Smooth muscle cell (in vitro differentiated cells): ENCODE measurements at regions not wholly inside any gene's neighbourhood (a gene's known extent, or its start where the extent isn't known, plus 50 kb on each side); places are given as distances from the start of the nearest gene placed in this dataset.
A peak's percentile ranks its signal among the peaks of the same experiment; 100 is the strongest.

ENCODE experiments used
- DNase-seq: peaks from one replicate; lab custom pipeline; 2025; ENCODE audit not compliant: unreplicated experiment; lab: John Stamatoyannopoulos, UW
- H2AFZ ChIP-seq: fragments of 200-600 bp; sonication (generic); 2 replicates; pipeline ENCODE4 v1.6.0; 2016; ENCODE audit warnings: antibody characterized with exemption, low read depth, mild to moderate bottlenecking
- H3F3A ChIP-seq: fragments of 200-600 bp; sonication (generic); 2 replicates; pipeline ENCODE4 v1.6.0; 2017; ENCODE audit warnings: antibody characterized with exemption, low read depth
- H3K27ac ChIP-seq: fragments of 200-600 bp; sonication (generic); 2 replicates; pipeline ENCODE4 v1.5.1; 2016; ENCODE audit warnings: low read depth, mild to moderate bottlenecking
- H3K27me3 ChIP-seq: fragments of 200-600 bp; sonication (generic); 2 replicates; pipeline ENCODE4 v1.6.1; 2016; ENCODE audit warnings: low read depth, mild to moderate bottlenecking
- H3K36me3 ChIP-seq: fragments of 200-600 bp; sonication (generic); 2 replicates; pipeline ENCODE4 v1.5.1; 2016; ENCODE audit warnings: low read depth
- H3K4me1 ChIP-seq: fragments of 200-600 bp; sonication (generic); 2 replicates; pipeline ENCODE4 v1.5.1; 2016; ENCODE audit warnings: low read depth
- H3K4me2 ChIP-seq: fragments of 200-600 bp; sonication (generic); 2 replicates; pipeline ENCODE4 v1.6.0; 2016; ENCODE audit warnings: mild to moderate bottlenecking
- H3K4me3 ChIP-seq: fragments of 200-600 bp; sonication (generic); 2 replicates; pipeline ENCODE4 v1.5.1; 2016; ENCODE audit warnings: mild to moderate bottlenecking
- H3K79me2 ChIP-seq: fragments of 200-600 bp; sonication (generic); 2 replicates; pipeline ENCODE4 v1.6.0; 2016; ENCODE audit warnings: low read depth, mild to moderate bottlenecking
- H3K9ac ChIP-seq: fragments of 200-600 bp; sonication (generic); 2 replicates; pipeline ENCODE4 v1.6.0; 2016; ENCODE audit warnings: low read depth
- H3K9me3 ChIP-seq: fragments of 200-600 bp; sonication (generic); replicated peaks from 2 replicates; pipeline ENCODE4 v1.5.1; 2016; ENCODE audit warnings: low read depth
- H4K20me1 ChIP-seq: fragments of 200-600 bp; sonication (generic); 2 replicates; pipeline ENCODE4 v1.6.0; 2016; ENCODE audit warnings: low read depth
- WGBS: methylation state at CpG from one replicate; pipeline ENCODE4 v1.1.7; 2016; ENCODE audit warnings: low lambda C conversion rate; 5-methylcytosine and 5-hydroxymethylcytosine counted together
- TF ChIP-seq, protein P1 (sequence below): fragments of 200-600 bp; sonication (generic); IDR thresholded peaks from 2 replicates; pipeline ENCODE4 v1.5.1; 2017; ENCODE audit warnings: borderline replicate concordance, mild to moderate bottlenecking, antibody characterized with exemption; ENCODE audit not compliant: insufficient read depth, poor library complexity, severe bottlenecking

DNA sequence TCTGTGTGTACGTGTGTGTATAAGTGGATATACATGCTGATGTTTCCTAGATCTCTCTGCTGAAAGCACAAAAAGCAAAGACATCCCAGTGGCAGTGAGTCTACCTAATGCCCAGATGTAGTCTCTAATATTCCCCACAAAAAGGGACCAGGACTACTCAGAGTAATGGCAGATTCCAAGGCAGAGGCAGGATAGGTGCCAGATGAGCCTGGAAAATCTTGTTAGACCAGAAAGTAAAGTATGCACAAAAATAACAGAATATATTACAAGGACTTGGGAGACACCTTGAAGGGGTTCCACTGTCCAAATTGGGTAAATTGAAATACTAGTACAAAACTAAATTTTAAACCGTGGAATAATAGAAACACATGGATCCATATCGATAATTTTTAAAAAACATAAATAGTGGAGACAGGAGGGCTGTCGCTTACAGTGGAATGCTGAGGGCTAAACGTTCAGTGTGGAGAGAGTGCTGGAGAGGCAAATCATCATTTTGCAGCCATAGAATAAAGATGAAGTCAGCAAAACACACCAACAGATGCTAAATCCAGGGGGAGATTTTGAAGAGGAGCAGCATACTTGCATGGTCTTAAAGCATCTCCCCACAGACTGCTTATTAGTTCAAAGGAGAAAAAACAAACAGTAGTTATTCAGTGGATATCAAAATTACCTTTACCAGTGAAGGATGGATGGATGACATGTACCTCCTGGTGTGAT, 123.4 kb upstream of the TSPAN5 start:
- Histone ChIP-seq H3K4me1 (no peaks in the 10 kb centered on the region), H3K36me3 (no peaks in the 10 kb centered on the region), H3K9ac (no peak overlapping the region), H4K20me1 (no peaks in the 10 kb centered on the region), H3K27ac (peak overlapping the region; percentile 72), H3F3A (peaks cover 22% of the 10 kb centered on the region), H3K4me3 (no peak overlapping the region), H3K9me3 (no peaks in the 10 kb centered on the region), H3K4me2 (peak overlapping the region; percentile 62), H3K27me3 (no peaks in the 10 kb centered on the region), H2AFZ (peak overlapping the region; percentile 18), H3K79me2 (no peaks in the 10 kb centered on the region)
- TF ChIP-seq, protein P1, sequence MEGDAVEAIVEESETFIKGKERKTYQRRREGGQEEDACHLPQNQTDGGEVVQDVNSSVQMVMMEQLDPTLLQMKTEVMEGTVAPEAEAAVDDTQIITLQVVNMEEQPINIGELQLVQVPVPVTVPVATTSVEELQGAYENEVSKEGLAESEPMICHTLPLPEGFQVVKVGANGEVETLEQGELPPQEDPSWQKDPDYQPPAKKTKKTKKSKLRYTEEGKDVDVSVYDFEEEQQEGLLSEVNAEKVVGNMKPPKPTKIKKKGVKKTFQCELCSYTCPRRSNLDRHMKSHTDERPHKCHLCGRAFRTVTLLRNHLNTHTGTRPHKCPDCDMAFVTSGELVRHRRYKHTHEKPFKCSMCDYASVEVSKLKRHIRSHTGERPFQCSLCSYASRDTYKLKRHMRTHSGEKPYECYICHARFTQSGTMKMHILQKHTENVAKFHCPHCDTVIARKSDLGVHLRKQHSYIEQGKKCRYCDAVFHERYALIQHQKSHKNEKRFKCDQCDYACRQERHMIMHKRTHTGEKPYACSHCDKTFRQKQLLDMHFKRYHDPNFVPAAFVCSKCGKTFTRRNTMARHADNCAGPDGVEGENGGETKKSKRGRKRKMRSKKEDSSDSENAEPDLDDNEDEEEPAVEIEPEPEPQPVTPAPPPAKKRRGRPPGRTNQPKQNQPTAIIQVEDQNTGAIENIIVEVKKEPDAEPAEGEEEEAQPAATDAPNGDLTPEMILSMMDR, result no peak
- DNase-seq, result no peak
- 62% methylated on average over 5 of the region's 5 CpGs for WGBS

DNA sequence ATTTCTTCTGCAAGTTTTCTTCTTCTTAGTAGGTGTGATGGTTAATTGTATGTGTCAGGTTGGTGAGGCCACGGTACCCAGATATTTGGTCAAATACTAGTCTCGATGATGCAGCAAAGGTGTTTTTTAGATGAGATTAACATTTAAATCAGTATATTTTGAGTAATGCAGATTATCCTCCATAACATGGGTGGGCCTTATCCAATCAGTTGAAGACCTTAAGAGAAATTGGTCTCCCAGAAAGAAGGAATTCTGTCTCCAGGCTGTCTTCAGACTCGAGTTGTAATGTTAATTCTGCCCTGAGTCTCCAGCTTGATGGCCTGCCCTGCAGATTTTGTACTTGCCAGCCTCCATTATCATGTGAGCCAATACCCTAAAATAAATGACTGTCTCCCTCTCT, 122.5 kb upstream of the TSPAN5 start:
- Histone ChIP-seq H3K4me3 (no peak overlapping the region), H3K36me3 (no peaks in the 10 kb centered on the region), H3K9me3 (no peaks in the 10 kb centered on the region), H3K27ac (peak overlapping the region; percentile 72), H3K79me2 (no peaks in the 10 kb centered on the region), H3K4me2 (peak overlapping the region; percentile 62), H2AFZ (no peak overlapping the region), H4K20me1 (no peaks in the 10 kb centered on the region), H3K4me1 (no peaks in the 10 kb centered on the region), H3K9ac (no peak overlapping the region), H3K27me3 (no peaks in the 10 kb centered on the region), H3F3A (peaks cover 22% of the 10 kb centered on the region)
- no peak for DNase-seq
- TF ChIP-seq, protein P1, result no peak
- 87% methylated on average over 3 of the region's 3 CpGs for WGBS

DNA sequence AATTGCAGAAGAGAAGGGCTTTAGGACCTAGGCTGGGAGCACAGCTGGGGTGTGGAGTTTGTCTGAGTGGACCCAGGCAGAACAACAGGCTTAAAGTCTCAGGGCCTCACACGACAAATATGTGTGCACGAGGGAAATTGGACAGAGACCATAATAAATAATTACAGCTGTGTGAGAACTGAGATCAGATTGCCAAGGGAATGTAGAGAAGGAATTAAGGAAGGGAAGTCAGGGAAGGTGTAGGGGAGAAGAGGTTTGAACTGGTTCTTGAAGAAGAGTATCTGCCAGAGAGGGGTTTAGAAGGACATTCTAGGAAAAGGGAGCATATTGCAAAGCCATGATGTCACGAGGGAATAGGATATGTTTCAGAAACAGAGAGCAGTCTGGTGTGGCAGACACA, 120.7 kb upstream of the TSPAN5 start:
- Histone ChIP-seq H3K79me2 (no peaks in the 10 kb centered on the region), H3K9me3 (no peaks in the 10 kb centered on the region), H3K27ac (peak overlapping the region; percentile 72), H3K36me3 (no peaks in the 10 kb centered on the region), H2AFZ (no peak overlapping the region), H3K4me3 (no peak overlapping the region), H3K4me1 (no peaks in the 10 kb centered on the region), H3K4me2 (peak overlapping the region; percentile 69), H4K20me1 (no peaks in the 10 kb centered on the region), H3K27me3 (no peaks in the 10 kb centered on the region), H3F3A (peaks cover 22% of the 10 kb centered on the region), H3K9ac (peak overlapping the region; percentile 23)
- no peak for DNase-seq
- 22% methylated on average over 3 of the region's 3 CpGs for WGBS
- TF ChIP-seq, protein P1, result no peak

DNA sequence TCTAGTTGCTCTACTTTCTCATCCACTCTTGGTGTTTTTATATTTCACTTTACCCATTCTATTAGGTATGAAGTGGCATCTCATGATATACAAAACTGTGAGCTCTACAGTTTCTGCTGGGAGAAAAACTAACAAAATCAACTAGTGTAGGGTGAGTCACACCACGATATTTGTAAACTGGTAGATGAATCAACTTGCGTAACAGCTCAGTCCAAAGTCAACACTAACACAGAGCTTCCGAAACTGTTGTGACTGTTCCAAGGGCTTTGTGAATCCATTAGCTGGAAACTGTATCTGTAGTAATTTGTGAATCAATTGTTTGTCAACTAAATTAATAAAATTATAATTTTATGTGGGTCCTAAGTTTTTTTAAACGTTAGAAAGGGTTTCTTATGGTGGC, 119.8 kb upstream of the TSPAN5 start:
- no peaks in the 10 kb centered on the region for H4K20me1 ChIP-seq
- no peaks in the 10 kb centered on the region for H3K36me3 ChIP-seq
- peak overlapping the region; percentile 69 for H3K4me2 ChIP-seq
- no peak overlapping the region for H3K4me3 ChIP-seq
- 39% methylated on average over 4 of the region's 4 CpGs for WGBS
- no peaks in the 10 kb centered on the region for H3K9me3 ChIP-seq
- H3K27me3 ChIP-seq, result no peaks in the 10 kb centered on the region
- H3K79me2 ChIP-seq, result no peaks in the 10 kb centered on the region
- peak overlapping the region; percentile 23 for H3K9ac ChIP-seq
- peak overlapping the region; percentile 72 for H3K27ac ChIP-seq
- H3F3A ChIP-seq, result peaks cover 22% of the 10 kb centered on the region
- no peak overlapping the region for H2AFZ ChIP-seq
- DNase-seq, result no peak
- TF ChIP-seq, protein P1, result no peak
- no peaks in the 10 kb centered on the region for H3K4me1 ChIP-seq
